H1 (cell line): ENCODE measurements at regions not wholly inside any gene's neighbourhood (a gene's known extent, or its start where the extent isn't known, plus 50 kb on each side); places are given as distances from the start of the nearest gene placed in this dataset.

ENCODE experiments used
- ASH2L ChIP-seq: fragments of 200-600, 300-600 bp; sonication (generic); IDR thresholded peaks from one replicate; pipeline ENCODE4 v1.7.1; 2017; ENCODE audit warnings: low read length
- ATF2 ChIP-seq: IDR thresholded peaks from 2 replicates; pipeline ENCODE4 v1.6.1; 2012; ENCODE audit warnings: low read length, inconsistent platforms
- CHD7 ChIP-seq: fragments of 300-600 bp; sonication (generic); IDR thresholded peaks from 2 replicates; pipeline ENCODE4 v1.7.1; 2012; ENCODE audit warnings: low read length, moderate library complexity, mild to moderate bottlenecking, inconsistent platforms; ENCODE audit not compliant: insufficient replicate concordance
- MAX ChIP-seq: IDR thresholded peaks from 2 replicates; pipeline ENCODE4 v1.6.1; 2012; ENCODE audit warnings: inconsistent platforms
- POLR2A ChIP-seq, 2 experiments: IDR thresholded peaks; 1 replicate in 1 of 2; 2 replicates in 1 of 2; pipeline ENCODE4 v1.6.1; 2011; ENCODE audit warnings: low read depth in 2 of 2, low read length in 2 of 2, mild to moderate bottlenecking in 2 of 2; ENCODE audit errors: control extremely low read depth in 1 of 2
- POU5F1 ChIP-seq: IDR thresholded peaks from 2 replicates; pipeline ENCODE4 v1.6.1; 2011; ENCODE audit warnings: low read depth, mild to moderate bottlenecking, low read length, moderate library complexity
- SP2 ChIP-seq: IDR thresholded peaks from 2 replicates; pipeline ENCODE4 v1.6.1; 2012; ENCODE audit warnings: mild to moderate bottlenecking, low read length, inconsistent platforms
- TCF12 ChIP-seq: IDR thresholded peaks from 2 replicates; pipeline ENCODE4 v1.6.1; 2011; ENCODE audit warnings: low read depth, mild to moderate bottlenecking, low read length
- TF ChIP-seq, protein P1 (sequence below): IDR thresholded peaks from 2 replicates; pipeline ENCODE4 v1.6.1; 2011; ENCODE audit warnings: low read length, improper control_type of control experiment

- TF ChIP-seq CHD7 (no peak), MAX (no peak), ASH2L (no peak), SP2 (no peak), ATF2 (no peak), TCF12 (no peak), POU5F1 (no peak), POLR2A (IDR thresholded peaks at IDR 0.05; ENCODE audit: control extremely low read depth in 1 of 2, low read depth in 2 of 2, low read length in 2 of 2) (no peak)
- TF ChIP-seq, protein P1, sequence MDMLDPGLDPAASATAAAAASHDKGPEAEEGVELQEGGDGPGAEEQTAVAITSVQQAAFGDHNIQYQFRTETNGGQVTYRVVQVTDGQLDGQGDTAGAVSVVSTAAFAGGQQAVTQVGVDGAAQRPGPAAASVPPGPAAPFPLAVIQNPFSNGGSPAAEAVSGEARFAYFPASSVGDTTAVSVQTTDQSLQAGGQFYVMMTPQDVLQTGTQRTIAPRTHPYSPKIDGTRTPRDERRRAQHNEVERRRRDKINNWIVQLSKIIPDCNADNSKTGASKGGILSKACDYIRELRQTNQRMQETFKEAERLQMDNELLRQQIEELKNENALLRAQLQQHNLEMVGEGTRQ: no peak
These were observed 429.5 kb upstream of the WWC1 start (continued) for GRCh38 chr5:167861928-167862426.
